ENCODE measurements at regions not wholly inside any gene's neighbourhood (a gene's known extent, or its start where the extent isn't known, plus 50 kb on each side); places are given as distances from the start of the nearest gene placed in this dataset.
"Not testable (repeated sequence)": the region's sequence is repeated elsewhere in the genome, so short reads cannot be mapped to it uniquely, and the experiment has no call there.

- DNase-seq: no peak
These were observed 52.7 kb upstream of the OSMR start for GRCh38 chr5:38793099-38793498.

DNA sequence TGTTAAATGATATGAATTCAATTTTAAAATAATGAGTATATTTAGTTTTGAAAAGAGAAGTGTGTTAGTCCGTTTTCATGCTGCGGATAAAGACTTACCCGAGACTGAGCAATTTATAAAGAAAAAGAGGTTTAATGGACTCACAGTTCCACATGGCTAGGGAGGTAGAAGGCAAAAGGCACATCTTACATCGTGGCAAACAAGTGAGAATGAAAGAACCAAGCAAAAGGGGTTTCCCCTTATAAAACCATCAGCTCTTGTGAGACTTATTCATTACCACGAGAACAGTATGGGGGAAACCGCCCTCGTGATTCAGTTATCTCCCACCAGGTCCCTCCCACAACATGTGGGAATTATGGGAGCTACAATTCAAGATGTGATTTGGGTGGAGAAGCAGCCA lies 51.8 kb upstream of the OSMR start:
- DNase-seq: not testable (repeated sequence)

- DNase-seq: no peak
These were observed 50.8 kb upstream of the OSMR start for GRCh38 chr5:38794986-38795385.

- no peak for DNase-seq
These were observed 49.6 kb upstream of the OSMR start for GRCh38 chr5:38795986-38796741.
